ENCODE measurements at regions not wholly inside any gene's neighbourhood (a gene's known extent, or its start where the extent isn't known, plus 50 kb on each side); places are given as distances from the start of the nearest gene placed in this dataset.

- H3K36me3 ChIP-seq (ENCODE audit: control insufficient read depth in 2 of 2, extremely low read depth in 1 of 2, insufficient read depth in 2 of 2, low read length in 2 of 2): no peaks in the 10 kb centered on the region
- H4K20me1 ChIP-seq (ENCODE audit: control insufficient read depth, extremely low read depth, insufficient read depth, low read length): no peaks in the 10 kb centered on the region
- H2AFZ ChIP-seq (ENCODE audit: control insufficient read depth, low read length): peak overlapping the region; percentile 66
- H3K27me3 ChIP-seq (ENCODE audit: control insufficient read depth, extremely low read depth, insufficient read depth, low read length): no peaks in the 10 kb centered on the region
- peak overlapping the region; percentile 77 for H3K27ac ChIP-seq (ENCODE audit: control insufficient read depth, insufficient read depth, low read length)
- peaks cover 19% of the 10 kb centered on the region for H3K4me1 ChIP-seq (ENCODE audit: control insufficient read depth, extremely low read depth, insufficient read depth, low read length)
- FAIRE-seq (peak; percentile 89), DNase-seq (ENCODE audit: low read depth, low spot score) (peak; percentile 69)
- no peaks in the 10 kb centered on the region for H3K9me1 ChIP-seq (ENCODE audit: control insufficient read depth, extremely low read depth, insufficient read depth, low read length)
- TF ChIP-seq CTCF (optimal IDR thresholded peaks at IDR 0.05 in 1 of 3, IDR thresholded peaks at IDR 0.05 in 1 of 3, conservative IDR thresholded peaks at IDR 0.05 in 1 of 3; ENCODE audit: extremely low read depth in 1 of 3, insufficient read depth in 2 of 3, low read length in 3 of 3): no peak
- no peak for TF ChIP-seq EZH2 (IDR thresholded peaks at IDR 0.05; ENCODE audit: low read length)
- dilution Hi-C loops (cut with MboI; ENCODE audit: extremely low pct_ligation_motif_present, low sequenced_read_pairs): no loop called here
- H3K4me2 ChIP-seq (ENCODE audit: control insufficient read depth, extremely low read depth, insufficient read depth, low read depth, low read length): peak overlapping the region; percentile 72
- peak overlapping the region; percentile 17 for H3K9ac ChIP-seq (ENCODE audit: control insufficient read depth, extremely low read depth, insufficient read depth, low read length)
- H3K9me3 ChIP-seq (ENCODE audit: control insufficient read depth, low read depth, low read length): no peaks in the 10 kb centered on the region
- H3K4me3 ChIP-seq (ENCODE audit: control insufficient read depth in 2 of 3, extremely low read depth in 1 of 3, insufficient read depth in 2 of 3, low read depth in 1 of 3, low read length in 3 of 3): peak overlapping the region in 2 of 3 experiments; percentile 15 to 29
- no peaks in the 10 kb centered on the region for H3K79me2 ChIP-seq (ENCODE audit: control insufficient read depth, insufficient read depth, low read length)
Measured at GRCh38 chr10:8130973-8131911, 76.8 kb downstream of the GATA3 start.

- Histone ChIP-seq H3K4me2 (ENCODE audit: control insufficient read depth, extremely low read depth, insufficient read depth, low read depth, low read length) (no peak overlapping the region), H3K9me1 (ENCODE audit: control insufficient read depth, extremely low read depth, insufficient read depth, low read length) (no peaks in the 10 kb centered on the region), H2AFZ (ENCODE audit: control insufficient read depth, low read length) (no peak overlapping the region), H3K9me3 (ENCODE audit: control insufficient read depth, low read depth, low read length) (no peaks in the 10 kb centered on the region), H4K20me1 (ENCODE audit: control insufficient read depth, extremely low read depth, insufficient read depth, low read length) (no peaks in the 10 kb centered on the region), H3K27ac (ENCODE audit: control insufficient read depth, insufficient read depth, low read length) (no peak overlapping the region), H3K9ac (ENCODE audit: control insufficient read depth, extremely low read depth, insufficient read depth, low read length) (no peak overlapping the region), H3K36me3 (ENCODE audit: control insufficient read depth in 2 of 2, extremely low read depth in 1 of 2, insufficient read depth in 2 of 2, low read length in 2 of 2) (no peaks in the 10 kb centered on the region), H3K79me2 (ENCODE audit: control insufficient read depth, insufficient read depth, low read length) (no peaks in the 10 kb centered on the region), H3K4me1 (ENCODE audit: control insufficient read depth, extremely low read depth, insufficient read depth, low read length) (peaks cover 19% of the 10 kb centered on the region), H3K4me3 (ENCODE audit: control insufficient read depth in 2 of 3, extremely low read depth in 1 of 3, insufficient read depth in 2 of 3, low read depth in 1 of 3, low read length in 3 of 3) (no peak overlapping the region), H3K27me3 (ENCODE audit: control insufficient read depth, extremely low read depth, insufficient read depth, low read length) (no peaks in the 10 kb centered on the region)
- dilution Hi-C loops (cut with MboI; ENCODE audit: extremely low pct_ligation_motif_present, low sequenced_read_pairs): no loop called here
- no peak for DNase-seq (ENCODE audit: low read depth, low spot score)
- FAIRE-seq: peak; percentile 13
- TF ChIP-seq CTCF (optimal IDR thresholded peaks at IDR 0.05 in 1 of 3, IDR thresholded peaks at IDR 0.05 in 1 of 3, conservative IDR thresholded peaks at IDR 0.05 in 1 of 3; ENCODE audit: extremely low read depth in 1 of 3, insufficient read depth in 2 of 3, low read length in 3 of 3) (no peak), EZH2 (IDR thresholded peaks at IDR 0.05; ENCODE audit: low read length) (no peak)
Measured at GRCh38 chr10:8133146-8133545, 78.7 kb downstream of the GATA3 start.
